HUES48 (cell line): ENCODE measurements at regions not wholly inside any gene's neighbourhood (a gene's known extent, or its start where the extent isn't known, plus 50 kb on each side); places are given as distances from the start of the nearest gene placed in this dataset.
"Not testable (repeated sequence)": the region's sequence is repeated elsewhere in the genome, so short reads cannot be mapped to it uniquely, and the experiment has no call there.

Experiments
- H3K27ac ChIP-seq: one replicate; pipeline ENCODE4 v1.7.0; 2013; ENCODE audit warnings: low read depth, low read length, inconsistent platforms
- H3K27me3 ChIP-seq: 2 replicates; pipeline ENCODE4 v1.6.1; 2013; ENCODE audit warnings: mild to moderate bottlenecking, low read length; ENCODE audit not compliant: control insufficient read depth, insufficient read depth
- H3K36me3 ChIP-seq: 2 replicates; pipeline ENCODE4 v1.6.1; 2013; ENCODE audit warnings: low read length; ENCODE audit not compliant: control insufficient read depth, insufficient read depth
- H3K4me1 ChIP-seq: 2 replicates; pipeline ENCODE4 v1.6.1; 2013; ENCODE audit warnings: mild to moderate bottlenecking, low read length; ENCODE audit not compliant: control insufficient read depth, insufficient read depth
- H3K4me3 ChIP-seq: 2 replicates; pipeline ENCODE4 v1.5.1; 2013; ENCODE audit warnings: mild to moderate bottlenecking, low read depth, low read length
- H3K9ac ChIP-seq: 2 replicates; pipeline ENCODE4 v1.6.1; 2013; ENCODE audit warnings: mild to moderate bottlenecking, low read depth, low read length, moderate library complexity
- H3K9me3 ChIP-seq: 2 replicates; pipeline ENCODE4 v1.6.1; 2013; ENCODE audit warnings: low read length; ENCODE audit not compliant: control insufficient read depth, insufficient read depth

DNA sequence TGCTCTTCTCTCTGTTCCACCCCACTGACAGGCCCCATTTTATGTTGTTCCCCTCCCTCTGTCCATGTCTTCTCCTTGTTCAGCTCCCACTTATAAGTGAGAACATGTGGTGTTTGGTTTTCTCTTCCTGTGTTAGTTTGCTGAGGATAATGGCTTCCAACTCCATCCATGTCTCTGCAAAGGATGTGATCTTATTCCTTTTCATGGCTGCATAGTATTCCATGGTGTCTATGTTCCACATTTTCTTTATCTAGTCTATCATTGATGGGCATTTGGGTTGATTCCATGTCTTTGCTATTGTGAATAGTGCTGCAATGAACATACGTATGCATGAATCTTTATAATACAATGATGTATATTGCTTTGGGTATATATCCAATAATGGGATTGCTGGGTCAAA lies 283.4 kb upstream of the HS3ST5 start:
- H3K9ac ChIP-seq, H3K9me3 ChIP-seq, H3K27ac ChIP-seq, H3K4me1 ChIP-seq, H3K4me3 ChIP-seq, H3K27me3 ChIP-seq, H3K36me3 ChIP-seq: not testable (repeated sequence)

DNA sequence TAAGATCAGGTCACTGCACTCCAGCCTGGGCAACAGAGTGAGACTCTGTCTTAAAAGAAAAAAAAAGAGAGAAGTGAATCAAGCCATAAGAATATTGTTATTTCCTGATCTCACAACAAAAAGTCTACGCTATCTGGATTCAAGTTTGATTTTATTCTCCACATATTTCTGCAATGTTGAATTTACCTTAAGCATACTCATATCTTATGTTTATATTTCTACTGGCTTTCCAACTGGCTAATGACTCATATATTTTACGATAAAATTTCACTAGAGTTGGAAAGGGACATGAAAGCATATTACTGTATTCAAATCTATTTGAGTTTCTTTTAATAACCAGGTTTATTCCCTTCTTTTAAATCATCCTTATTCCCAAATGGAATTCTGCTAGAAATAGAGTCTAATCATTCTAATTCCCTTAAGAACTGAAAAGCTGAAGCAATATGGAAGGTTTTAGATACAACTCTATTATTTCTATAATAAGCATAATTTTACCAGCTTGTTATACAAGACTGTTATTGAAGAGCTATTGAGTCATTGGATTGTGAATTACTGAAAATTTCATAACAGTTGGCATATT lies 276.9 kb upstream of the HS3ST5 start:
- Histone ChIP-seq H3K9me3 (no peaks in the 10 kb centered on the region), H3K9ac (no peak overlapping the region), H3K4me3 (no peak overlapping the region), H3K27ac (no peak overlapping the region), H3K27me3 (no peaks in the 10 kb centered on the region), H3K4me1 (peaks cover 10% of the 10 kb centered on the region), H3K36me3 (no peaks in the 10 kb centered on the region)

DNA sequence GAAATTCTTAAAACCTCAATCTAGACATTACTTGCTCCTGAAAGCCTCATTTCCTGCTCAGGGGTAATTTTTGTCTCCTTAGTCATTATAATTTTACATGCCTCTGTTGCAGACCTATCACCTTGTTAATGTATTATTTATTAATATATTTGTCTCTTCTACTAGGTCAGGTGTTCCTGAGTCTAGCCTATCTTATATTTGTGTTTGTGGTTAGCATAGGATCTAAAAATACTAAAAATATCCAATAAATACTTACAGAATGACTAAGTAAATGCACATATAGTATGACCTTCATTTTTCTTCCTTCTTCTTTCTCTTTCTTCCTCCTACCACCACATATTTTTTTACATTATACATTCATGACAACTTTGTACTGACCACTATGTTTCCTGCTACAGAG lies 268.9 kb upstream of the HS3ST5 start:
- H3K36me3 ChIP-seq: no peaks in the 10 kb centered on the region
- no peaks in the 10 kb centered on the region for H3K27me3 ChIP-seq
- H3K27ac ChIP-seq: no peak overlapping the region
- no peak overlapping the region for H3K9ac ChIP-seq
- H3K4me1 ChIP-seq: peaks cover 2% of the 10 kb centered on the region; the same call in 1 of the 2 replicates
- H3K9me3 ChIP-seq: no peaks in the 10 kb centered on the region
- no peak overlapping the region for H3K4me3 ChIP-seq

DNA sequence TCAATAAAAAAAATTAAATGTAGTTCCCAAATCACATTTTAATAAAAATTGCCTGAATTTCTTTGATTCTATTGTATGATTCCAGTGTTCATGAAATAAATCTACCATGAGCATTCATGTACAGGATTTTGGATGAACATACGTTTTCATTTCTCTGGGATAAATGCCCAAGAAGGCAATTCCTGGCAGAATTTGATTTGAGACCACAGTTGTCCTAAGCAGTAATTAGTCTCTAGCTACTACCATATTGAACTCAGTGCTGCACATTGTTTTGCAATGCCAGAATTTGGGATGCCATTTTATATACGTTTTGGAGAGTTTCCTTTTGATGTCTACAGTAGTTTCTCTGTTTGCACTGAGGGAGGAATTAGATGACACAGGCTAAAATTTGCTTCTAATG lies 265.3 kb upstream of the HS3ST5 start:
- Histone ChIP-seq H3K27me3 (no peaks in the 10 kb centered on the region), H3K9me3 (no peaks in the 10 kb centered on the region), H3K27ac (no peak overlapping the region), H3K36me3 (no peaks in the 10 kb centered on the region), H3K4me1 (no peaks in the 10 kb centered on the region), H3K4me3 (no peak overlapping the region), H3K9ac (no peak overlapping the region)

DNA sequence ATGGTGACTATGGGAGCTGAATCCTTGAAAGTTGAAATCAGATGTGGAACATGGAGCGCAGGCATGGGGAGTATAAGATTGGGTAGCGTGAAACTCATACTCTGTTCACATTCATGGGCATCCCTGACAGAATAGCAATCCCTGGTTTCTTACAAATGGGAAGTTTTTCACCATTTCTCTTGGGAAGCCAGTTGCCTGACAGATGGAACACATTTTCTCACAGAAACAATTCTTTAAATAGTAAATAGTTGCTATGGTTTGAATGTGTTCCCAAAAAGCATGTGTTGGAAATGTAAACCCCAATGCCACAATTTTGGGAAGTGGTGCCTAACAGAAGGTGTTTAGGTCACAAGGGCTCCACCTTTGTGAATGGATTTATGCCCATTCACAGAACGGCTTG lies 262.8 kb upstream of the HS3ST5 start:
- no peak overlapping the region for H3K4me3 ChIP-seq
- H3K9ac ChIP-seq: no peak overlapping the region
- no peaks in the 10 kb centered on the region for H3K4me1 ChIP-seq
- H3K27ac ChIP-seq: no peak overlapping the region
- H3K36me3 ChIP-seq: no peaks in the 10 kb centered on the region
- H3K27me3 ChIP-seq: no peaks in the 10 kb centered on the region
- H3K9me3 ChIP-seq: no peaks in the 10 kb centered on the region

DNA sequence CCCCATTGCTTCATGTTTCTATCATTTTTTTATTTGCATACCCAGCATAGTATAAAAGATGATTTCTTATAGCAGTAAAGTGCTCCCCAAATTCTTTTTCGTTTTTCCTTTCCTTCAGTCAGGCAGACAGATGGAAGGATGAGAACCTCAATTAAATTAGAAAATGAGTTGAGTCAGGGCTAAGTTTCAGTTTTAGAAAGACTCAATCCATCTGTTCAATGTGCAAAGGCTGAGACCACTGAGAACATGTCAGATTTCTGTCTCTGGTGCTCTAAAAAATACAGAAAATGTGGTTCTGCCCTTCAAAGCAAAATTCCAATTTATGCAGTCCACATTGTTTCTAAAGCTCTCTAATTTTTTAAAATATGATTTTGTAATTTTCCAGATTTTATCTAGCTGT lies 257.6 kb upstream of the HS3ST5 start:
- Histone ChIP-seq H3K9ac (no peak overlapping the region), H3K4me1 (no peaks in the 10 kb centered on the region), H3K9me3 (no peaks in the 10 kb centered on the region), H3K4me3 (no peak overlapping the region), H3K36me3 (no peaks in the 10 kb centered on the region), H3K27ac (no peak overlapping the region), H3K27me3 (no peaks in the 10 kb centered on the region)

DNA sequence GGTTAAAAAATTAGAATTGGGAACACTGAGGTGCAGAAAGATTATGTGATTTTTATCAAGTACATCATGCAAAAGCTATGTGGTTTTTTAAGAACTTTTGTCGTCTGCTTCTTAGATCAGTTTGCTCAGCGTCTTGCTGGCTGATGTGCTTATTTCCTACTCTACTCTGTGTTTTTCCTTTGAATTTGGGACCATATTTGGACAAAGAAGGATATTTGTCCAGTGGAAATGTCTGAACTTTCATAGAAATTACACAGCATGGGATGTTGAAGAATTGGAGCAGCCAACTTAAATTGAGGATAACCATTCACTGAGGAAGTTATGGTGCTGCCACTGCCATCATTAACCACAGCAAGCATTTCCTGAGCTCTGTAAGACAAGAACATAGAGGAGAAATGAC lies 252.8 kb upstream of the HS3ST5 start:
- H3K4me3 ChIP-seq: no peak overlapping the region

DNA sequence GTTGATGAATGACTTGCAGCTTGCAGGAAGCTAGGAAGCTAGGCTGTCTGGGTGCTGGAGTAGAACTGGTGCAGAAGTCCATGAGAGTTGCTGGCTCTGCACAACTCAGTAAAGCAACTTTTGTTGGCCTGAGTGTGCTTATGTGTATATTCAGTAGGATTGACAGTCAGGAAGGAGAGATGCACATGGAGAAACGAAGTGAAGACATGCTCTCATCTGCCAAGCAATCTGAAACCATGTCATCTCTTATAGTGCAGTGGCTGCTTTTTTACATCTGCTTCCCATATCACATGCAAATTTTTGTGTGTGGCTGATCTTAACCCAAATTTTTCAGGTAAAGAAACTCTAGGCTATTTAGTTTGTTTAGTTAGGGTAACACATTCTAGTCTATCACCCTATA lies 252.4 kb upstream of the HS3ST5 start:
- no peaks in the 10 kb centered on the region for H3K27me3 ChIP-seq
- no peaks in the 10 kb centered on the region for H3K9me3 ChIP-seq
- H3K4me3 ChIP-seq: no peak overlapping the region
- no peak overlapping the region for H3K9ac ChIP-seq
- H3K36me3 ChIP-seq: no peaks in the 10 kb centered on the region
- H3K4me1 ChIP-seq: no peaks in the 10 kb centered on the region
- no peak overlapping the region for H3K27ac ChIP-seq

More for the DNA sequence above, 252.8 kb upstream of the HS3ST5 start:
- H3K9me3 ChIP-seq: no peaks in the 10 kb centered on the region
- H3K36me3 ChIP-seq: no peaks in the 10 kb centered on the region
- no peak overlapping the region for H3K27ac ChIP-seq
- no peaks in the 10 kb centered on the region for H3K4me1 ChIP-seq
- no peak overlapping the region for H3K9ac ChIP-seq
- no peaks in the 10 kb centered on the region for H3K27me3 ChIP-seq

DNA sequence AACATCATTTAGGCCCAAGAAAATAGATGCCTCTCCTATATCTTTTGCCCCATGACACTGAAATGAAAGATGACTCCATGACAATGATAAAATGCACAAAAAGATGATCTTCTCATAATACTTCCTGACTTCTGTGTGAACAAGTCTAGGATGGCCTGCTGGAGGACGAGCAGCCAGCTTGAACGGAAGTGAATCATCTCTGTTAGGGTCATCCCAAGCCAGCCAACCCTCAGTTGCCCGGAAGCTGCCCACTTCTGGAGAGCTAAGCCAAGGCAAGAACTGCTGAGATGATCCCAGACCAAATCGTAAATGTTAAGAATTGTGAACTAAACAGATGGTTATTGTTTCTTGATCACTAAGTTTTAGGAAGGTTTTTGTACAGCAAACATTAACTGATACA lies 249.7 kb upstream of the HS3ST5 start:
- Histone ChIP-seq H3K27me3 (no peaks in the 10 kb centered on the region), H3K4me3 (no peak overlapping the region), H3K9me3 (0 out of 2 replicates have a peak, but pooled peaks cover 2% of the 10 kb centered on the region), H3K27ac (no peak overlapping the region), H3K36me3 (no peaks in the 10 kb centered on the region), H3K4me1 (no peaks in the 10 kb centered on the region), H3K9ac (no peak overlapping the region)

DNA sequence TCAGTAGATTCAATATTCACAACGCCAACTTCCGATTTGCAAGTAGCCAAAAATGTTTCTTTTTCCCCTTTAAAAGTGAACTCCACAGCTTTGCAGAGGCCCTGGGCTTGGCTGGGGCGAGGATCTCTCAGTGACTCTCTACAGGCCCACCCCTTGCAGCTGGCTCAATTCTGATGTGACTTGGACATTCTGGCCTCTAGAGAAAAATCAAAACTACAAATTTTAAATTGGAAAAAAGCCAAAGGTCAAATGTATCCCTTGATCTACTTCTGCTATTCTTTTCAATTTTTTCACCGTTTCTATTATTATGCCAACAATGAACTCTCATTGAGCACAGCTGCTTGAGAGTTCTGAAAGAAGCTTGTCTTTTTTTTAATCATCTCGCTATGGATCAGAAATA lies 245.9 kb upstream of the HS3ST5 start:
- H3K9ac ChIP-seq: no peak overlapping the region
- no peaks in the 10 kb centered on the region for H3K27me3 ChIP-seq
- H3K4me1 ChIP-seq: no peaks in the 10 kb centered on the region
- H3K4me3 ChIP-seq: no peak overlapping the region
- H3K27ac ChIP-seq: no peak overlapping the region
- H3K36me3 ChIP-seq: no peaks in the 10 kb centered on the region
- peaks cover 13% of the 10 kb centered on the region for H3K9me3 ChIP-seq

DNA sequence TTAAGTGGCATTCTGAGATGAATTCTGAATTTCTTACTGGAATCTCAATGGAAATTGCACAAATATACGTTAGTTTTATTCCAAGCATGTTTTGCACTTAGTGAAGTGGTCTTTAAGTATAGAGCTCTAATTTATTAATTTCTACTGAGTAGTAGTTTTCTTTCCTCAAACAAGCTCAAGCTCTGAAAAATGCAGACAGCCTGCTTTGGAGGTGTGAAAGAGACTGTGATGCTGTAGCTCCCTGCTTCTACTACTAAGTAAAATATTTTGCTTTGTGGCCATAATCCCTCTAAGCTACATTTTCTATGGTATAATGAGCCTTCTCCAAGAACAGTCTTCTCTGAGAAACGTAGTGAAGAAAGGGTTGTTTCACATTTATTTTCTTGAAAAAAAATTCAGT lies 243.5 kb upstream of the HS3ST5 start:
- Histone ChIP-seq H3K4me1 (no peaks in the 10 kb centered on the region), H3K9me3 (peaks cover 13% of the 10 kb centered on the region), H3K4me3 (no peak overlapping the region; the same call in 1 of the 2 replicates), H3K27ac (no peak overlapping the region), H3K27me3 (no peaks in the 10 kb centered on the region), H3K9ac (no peak overlapping the region), H3K36me3 (no peaks in the 10 kb centered on the region)

DNA sequence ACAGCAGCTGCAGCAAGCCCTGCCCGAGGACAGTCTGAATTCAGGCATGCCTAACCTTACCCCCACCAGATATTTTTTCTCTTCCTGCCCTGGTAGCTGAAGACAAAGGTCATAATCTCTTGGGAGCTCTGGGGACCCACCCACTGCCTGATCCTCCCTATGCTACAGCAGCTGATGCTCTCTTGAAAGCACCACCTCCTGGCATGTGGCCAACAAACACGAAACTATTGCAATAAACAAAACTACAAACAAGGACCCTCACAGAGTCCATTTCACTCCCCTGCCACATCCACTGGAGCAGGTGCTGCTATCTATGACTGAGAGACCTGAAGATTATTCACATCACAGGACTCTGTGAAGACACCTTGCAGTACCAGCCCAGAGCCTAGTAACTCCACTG lies 238.5 kb upstream of the HS3ST5 start:
- H3K9ac ChIP-seq: no peak overlapping the region
- no peak overlapping the region for H3K4me3 ChIP-seq
- peaks cover 4% of the 10 kb centered on the region; the same call in 1 of the 2 replicates for H3K9me3 ChIP-seq
- peaks cover 5% of the 10 kb centered on the region; the same call in 1 of the 2 replicates for H3K27me3 ChIP-seq
- peaks cover 17% of the 10 kb centered on the region for H3K4me1 ChIP-seq
- no peaks in the 10 kb centered on the region for H3K36me3 ChIP-seq
- no peak overlapping the region for H3K27ac ChIP-seq
